Astrocyte (in vitro differentiated cells and primary cell): ENCODE measurements at regions not wholly inside any gene's neighbourhood (a gene's known extent, or its start where the extent isn't known, plus 50 kb on each side); places are given as distances from the start of the nearest gene placed in this dataset.

Experiments used
- EZH2 ChIP-seq: IDR thresholded peaks from 2 replicates; pipeline ENCODE4 v1.6.1; 2012; ENCODE audit warnings: mild to moderate bottlenecking, low read length, inconsistent platforms; ENCODE audit not compliant: insufficient read depth
- TF ChIP-seq, protein P1 (sequence below): IDR thresholded peaks from 2 replicates; pipeline ENCODE4 v1.5.1; 2011; ENCODE audit warnings: low read depth, mild to moderate bottlenecking, inconsistent platforms, low read length, moderate library complexity; ENCODE audit not compliant: insufficient read depth

DNA sequence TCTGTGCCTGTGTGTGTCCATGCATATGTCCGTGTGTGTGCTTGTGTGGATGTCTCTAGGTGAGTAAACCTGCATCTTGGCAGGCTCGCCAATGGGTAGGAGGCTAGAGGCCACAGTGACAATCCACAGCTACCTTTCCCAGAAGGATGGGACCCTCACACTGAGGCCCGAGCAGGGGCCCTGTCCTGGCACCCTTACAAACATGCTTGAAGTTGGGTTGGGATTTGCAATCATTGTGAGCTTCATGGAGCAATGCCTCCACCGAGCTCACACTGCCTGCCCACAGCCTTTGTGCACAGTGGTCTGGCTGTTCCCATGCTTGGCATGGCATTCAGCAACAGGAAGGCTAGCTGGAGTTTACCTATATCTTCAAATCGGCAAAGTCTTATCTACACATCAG, 311.1 kb upstream of the IRX1 start:
- TF ChIP-seq, protein P1, sequence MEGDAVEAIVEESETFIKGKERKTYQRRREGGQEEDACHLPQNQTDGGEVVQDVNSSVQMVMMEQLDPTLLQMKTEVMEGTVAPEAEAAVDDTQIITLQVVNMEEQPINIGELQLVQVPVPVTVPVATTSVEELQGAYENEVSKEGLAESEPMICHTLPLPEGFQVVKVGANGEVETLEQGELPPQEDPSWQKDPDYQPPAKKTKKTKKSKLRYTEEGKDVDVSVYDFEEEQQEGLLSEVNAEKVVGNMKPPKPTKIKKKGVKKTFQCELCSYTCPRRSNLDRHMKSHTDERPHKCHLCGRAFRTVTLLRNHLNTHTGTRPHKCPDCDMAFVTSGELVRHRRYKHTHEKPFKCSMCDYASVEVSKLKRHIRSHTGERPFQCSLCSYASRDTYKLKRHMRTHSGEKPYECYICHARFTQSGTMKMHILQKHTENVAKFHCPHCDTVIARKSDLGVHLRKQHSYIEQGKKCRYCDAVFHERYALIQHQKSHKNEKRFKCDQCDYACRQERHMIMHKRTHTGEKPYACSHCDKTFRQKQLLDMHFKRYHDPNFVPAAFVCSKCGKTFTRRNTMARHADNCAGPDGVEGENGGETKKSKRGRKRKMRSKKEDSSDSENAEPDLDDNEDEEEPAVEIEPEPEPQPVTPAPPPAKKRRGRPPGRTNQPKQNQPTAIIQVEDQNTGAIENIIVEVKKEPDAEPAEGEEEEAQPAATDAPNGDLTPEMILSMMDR = no peak
- no peak for TF ChIP-seq EZH2
